ENCODE measurements at regions not wholly inside any gene's neighbourhood (a gene's known extent, or its start where the extent isn't known, plus 50 kb on each side); places are given as distances from the start of the nearest gene placed in this dataset.

DNA sequence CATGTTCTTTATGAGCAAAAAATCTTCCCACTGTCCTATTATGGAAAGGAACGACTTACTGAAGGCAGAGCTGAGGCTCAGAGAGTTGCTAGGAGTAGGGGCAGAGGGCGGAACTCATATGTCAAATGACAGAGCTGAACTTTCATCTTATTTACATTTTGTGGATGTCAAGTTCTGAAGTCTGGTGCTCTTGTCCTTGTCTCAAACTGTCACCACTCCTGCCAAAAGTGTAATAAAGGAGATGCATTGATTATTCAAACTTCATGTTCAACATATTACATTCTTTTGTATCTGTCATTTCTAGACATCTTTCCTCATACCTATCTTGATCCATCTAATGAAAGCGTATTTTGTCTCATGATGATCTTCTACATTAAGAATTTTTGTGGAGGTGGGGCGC, 57.1 kb upstream of the C11orf87 start:
- TF ChIP-seq POLR2A (IDR thresholded peaks at IDR 0.05): no peak
- TF ChIP-seq, protein P1, sequence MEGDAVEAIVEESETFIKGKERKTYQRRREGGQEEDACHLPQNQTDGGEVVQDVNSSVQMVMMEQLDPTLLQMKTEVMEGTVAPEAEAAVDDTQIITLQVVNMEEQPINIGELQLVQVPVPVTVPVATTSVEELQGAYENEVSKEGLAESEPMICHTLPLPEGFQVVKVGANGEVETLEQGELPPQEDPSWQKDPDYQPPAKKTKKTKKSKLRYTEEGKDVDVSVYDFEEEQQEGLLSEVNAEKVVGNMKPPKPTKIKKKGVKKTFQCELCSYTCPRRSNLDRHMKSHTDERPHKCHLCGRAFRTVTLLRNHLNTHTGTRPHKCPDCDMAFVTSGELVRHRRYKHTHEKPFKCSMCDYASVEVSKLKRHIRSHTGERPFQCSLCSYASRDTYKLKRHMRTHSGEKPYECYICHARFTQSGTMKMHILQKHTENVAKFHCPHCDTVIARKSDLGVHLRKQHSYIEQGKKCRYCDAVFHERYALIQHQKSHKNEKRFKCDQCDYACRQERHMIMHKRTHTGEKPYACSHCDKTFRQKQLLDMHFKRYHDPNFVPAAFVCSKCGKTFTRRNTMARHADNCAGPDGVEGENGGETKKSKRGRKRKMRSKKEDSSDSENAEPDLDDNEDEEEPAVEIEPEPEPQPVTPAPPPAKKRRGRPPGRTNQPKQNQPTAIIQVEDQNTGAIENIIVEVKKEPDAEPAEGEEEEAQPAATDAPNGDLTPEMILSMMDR (IDR thresholded peaks at IDR 0.05): no peak
- TF ChIP-seq EP300 (IDR thresholded peaks at IDR 0.05; ENCODE audit: low read depth): no peak

All from transverse colon (tissue), 3 donors.